GM12892 (cell line): ENCODE measurements at regions not wholly inside any gene's neighbourhood (a gene's known extent, or its start where the extent isn't known, plus 50 kb on each side); places are given as distances from the start of the nearest gene placed in this dataset.

ENCODE experiments used
- DNase-seq: peaks from one replicate; pipeline ENCODE4 v3.0.0; 2011; ENCODE audit not compliant: insufficient read length
- FAIRE-seq: peaks from 2 replicates; lab custom pipeline; 2011; peaks lifted over from hg19 to GRCh38; lab: Jason Lieb, UNC
- POLR2A ChIP-seq: IDR thresholded peaks from 2 replicates; pipeline ENCODE4 v1.6.1; 2011; ENCODE audit warnings: low read depth, low read length, control low read depth
- POLR2AphosphoS5 ChIP-seq: IDR thresholded peaks from 2 replicates; pipeline ENCODE4 v1.6.1; 2011; ENCODE audit warnings: low read depth, low read length, control low read depth
- TAF1 ChIP-seq: IDR thresholded peaks from 2 replicates; pipeline ENCODE4 v1.6.1; 2011; ENCODE audit warnings: low read depth, mild to moderate bottlenecking, control low read depth, low read length, borderline replicate concordance

DNA sequence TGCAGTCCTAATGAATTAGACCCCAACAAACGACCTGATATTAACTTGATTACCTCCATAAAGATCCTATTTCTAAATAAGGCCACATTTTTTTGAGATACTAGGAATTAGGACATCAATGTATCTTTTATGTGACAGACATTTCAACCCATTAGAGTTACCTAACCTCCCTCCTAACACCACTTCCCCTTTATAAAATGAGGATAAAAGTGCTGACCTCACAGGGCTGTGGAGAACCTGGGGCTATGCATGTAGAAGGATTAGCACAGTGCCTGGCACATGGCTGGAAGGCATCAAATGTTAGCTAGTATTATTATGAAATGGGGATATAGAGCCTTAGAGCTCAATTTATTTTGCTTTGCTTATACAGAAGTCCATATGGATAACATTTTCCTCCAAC is 53.5 kb upstream of the LRRN1 start:
- FAIRE-seq: no peak
- TF ChIP-seq POLR2A (no peak), POLR2AphosphoS5 (no peak), TAF1 (no peak)
- no peak for DNase-seq

DNA sequence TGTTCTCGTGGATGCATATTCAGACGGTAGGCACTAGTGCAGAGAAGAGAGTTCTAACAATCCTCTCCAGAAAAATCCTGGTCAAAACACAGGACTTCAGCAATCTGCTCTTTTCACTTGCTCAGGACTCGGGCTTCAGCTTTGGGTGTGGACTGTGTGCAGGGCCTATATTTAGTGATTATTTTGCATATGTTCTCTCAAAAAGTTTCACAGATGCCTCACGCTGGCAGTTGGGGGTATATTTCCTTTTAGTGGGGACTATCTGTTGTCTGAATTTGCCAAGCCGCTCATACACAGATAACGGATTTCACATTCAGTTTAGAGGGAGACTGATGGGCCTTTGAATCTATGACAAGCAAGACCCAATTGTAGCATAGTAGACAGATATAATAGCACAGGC is 54.4 kb upstream of the LRRN1 start:
- FAIRE-seq (no peak), DNase-seq (no peak)

DNA sequence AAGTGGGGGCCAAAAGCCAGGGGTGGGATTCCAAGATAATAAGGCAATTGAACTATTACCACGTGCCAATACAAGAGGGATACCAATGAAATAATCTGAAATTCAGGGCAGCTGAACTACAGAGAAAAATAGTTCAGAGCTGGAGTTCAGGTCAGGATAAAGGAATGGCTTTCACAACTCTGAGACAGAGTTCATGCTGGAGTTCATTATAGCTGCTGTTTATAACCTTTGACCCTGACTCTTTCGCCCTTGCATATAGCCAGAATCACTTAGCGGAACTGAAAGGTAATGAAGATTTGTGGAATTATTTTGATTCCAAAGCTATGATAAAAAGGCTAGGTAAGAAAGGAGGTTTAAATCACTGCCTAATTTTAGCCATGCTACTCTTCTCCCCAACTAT is 55.5 kb upstream of the LRRN1 start:
- no peak for TF ChIP-seq TAF1
- TF ChIP-seq POLR2AphosphoS5: no peak
- DNase-seq (no peak), FAIRE-seq (no peak)

More for the DNA sequence above, 54.4 kb upstream of the LRRN1 start:
- TF ChIP-seq POLR2AphosphoS5 (no peak), TAF1 (no peak), POLR2A (no peak)

DNA sequence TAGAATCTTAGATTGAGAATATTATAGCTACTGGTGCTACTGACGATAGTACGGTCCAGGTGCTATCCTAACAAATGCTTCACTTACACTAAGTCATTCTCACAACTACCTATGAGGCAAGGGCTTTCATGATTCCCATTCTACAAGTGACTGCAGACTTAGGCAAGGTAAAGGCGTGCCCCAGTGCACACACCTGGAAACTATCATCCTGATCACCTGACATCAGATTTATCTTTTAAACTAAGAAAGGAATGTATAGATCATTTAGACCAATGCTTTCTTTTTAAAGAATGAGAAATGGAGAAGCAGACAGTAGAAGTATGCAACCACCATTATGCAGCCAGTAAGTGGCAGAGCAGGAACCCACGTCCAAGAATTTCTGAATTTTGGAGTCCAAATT is 59.2 kb upstream of the LRRN1 start:
- TF ChIP-seq TAF1 (no peak), POLR2A (no peak), POLR2AphosphoS5 (no peak)
- DNase-seq: no peak
- no peak for FAIRE-seq

DNA sequence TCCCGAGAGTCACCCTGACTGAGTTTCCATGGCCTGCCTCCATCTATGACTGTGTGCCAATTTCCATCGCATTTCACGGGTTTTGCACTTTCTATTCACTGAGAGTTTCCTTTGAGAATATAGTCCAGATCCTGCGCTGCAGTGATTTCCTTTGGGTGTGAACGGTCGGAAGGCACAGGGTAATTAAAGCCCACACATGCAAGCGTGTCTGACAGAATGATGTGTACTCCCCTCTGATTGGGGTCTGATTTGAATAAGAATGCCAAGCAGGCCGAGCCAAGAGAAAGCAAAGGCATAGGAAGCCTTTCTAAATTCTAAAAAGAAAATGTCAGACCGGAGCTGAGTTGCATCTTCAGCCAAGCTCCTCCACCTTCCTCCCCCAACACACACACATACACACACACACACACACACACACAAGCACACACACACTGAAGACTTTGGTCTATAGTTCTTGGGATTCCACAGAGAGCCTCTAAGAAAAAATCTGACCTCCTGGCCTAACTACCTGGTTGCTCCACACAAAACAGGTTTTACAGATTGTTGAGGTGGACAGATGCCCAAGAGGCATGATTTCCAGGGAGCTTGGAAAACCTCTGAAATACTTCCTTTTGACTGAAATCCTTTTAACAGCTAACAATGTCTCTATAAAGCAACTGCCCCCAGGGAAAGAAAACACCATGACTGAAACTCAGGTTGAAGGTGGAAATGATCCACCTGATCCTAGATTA is 59.7 kb upstream of the LRRN1 start:
- no peak for TF ChIP-seq POLR2A
- TF ChIP-seq POLR2AphosphoS5: no peak
- TF ChIP-seq TAF1: no peak
- no peak for DNase-seq
- FAIRE-seq: no peak

DNA sequence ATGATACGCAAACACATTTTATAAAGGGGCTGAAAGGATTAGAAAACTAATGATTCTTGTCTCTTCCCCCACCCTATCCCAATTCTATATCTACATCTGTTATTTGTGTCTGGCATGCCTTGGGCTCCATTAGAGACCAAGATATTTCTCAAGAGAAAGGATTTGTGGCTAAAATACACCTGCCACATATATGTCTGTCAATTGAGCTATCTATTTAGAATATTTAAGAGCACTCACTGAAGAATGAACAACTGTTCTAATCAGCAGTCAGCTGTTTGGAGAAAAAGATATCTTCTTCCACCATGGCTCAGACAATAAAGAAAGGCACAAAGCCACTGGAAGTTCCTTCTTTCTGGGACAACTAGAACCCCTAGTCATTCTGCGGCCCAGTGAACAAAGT is 61.7 kb upstream of the LRRN1 start:
- DNase-seq (no peak), FAIRE-seq (no peak)
- TF ChIP-seq POLR2A (no peak), POLR2AphosphoS5 (no peak), TAF1 (no peak)

DNA sequence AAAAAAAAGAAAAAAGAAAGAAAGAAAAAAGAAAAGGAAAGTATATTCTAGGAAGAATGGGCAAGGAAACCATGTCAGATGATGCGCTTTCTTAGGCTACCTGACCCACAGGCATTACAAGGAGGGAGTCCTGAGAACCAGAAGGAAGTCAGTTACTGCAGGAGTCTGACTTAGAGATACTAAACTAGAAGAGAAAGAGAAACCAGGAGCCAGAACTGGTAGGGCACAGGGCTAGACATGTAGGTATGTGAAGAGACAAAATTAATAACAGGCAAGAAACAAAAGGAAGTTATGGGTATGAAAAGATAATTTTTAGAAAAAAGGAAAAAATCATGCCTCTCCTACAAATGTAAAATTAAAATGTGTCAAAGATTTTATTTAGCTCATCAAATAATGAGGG is 63.3 kb upstream of the LRRN1 start:
- FAIRE-seq (no peak), DNase-seq (no peak)
- TF ChIP-seq TAF1 (no peak), POLR2AphosphoS5 (no peak), POLR2A (no peak)

DNA sequence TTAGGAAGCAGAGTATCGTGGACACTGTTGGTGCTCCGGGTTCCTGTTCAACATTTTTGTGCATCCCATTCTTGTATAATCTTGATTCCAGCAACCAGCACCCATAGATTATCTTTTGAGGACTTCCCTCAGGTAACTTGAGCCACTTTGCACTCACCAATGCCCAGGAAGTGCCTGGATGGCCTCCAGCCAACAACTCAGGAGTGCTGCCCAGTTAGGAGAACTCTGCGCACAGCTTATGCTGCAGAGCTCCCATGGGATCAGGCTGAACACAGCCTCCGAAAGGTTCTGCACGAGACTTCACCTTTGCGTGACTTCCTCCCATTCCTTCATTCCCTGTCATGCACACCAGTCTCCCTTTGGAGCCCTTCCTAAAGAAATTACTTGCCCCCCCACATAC is 64.3 kb upstream of the LRRN1 start:
- DNase-seq: no peak

DNA sequence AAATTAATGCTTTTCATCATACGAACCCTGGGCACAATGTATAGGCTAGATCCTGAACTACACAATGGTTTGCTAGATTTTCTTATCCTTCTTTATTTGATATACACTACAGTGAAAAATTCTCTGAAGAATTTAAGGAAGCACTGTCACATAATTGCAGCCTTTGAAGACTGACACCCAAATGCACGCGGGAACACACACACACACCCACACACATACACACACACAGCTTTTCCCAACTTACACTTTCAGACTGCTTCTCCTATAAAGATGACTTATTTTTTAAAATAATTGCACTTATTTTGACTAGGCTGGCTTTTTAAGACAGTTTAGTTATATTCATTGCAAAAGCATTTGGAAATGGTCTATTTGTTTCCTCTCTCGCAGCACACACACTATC is 70.0 kb upstream of the LRRN1 start:
- TF ChIP-seq TAF1: no peak
- TF ChIP-seq POLR2A: no peak
- no peak for TF ChIP-seq POLR2AphosphoS5
- no peak for DNase-seq
- no peak for FAIRE-seq

More for the DNA sequence above, 64.3 kb upstream of the LRRN1 start:
- FAIRE-seq: no peak
- no peak for TF ChIP-seq POLR2AphosphoS5
- no peak for TF ChIP-seq TAF1
- no peak for TF ChIP-seq POLR2A

DNA sequence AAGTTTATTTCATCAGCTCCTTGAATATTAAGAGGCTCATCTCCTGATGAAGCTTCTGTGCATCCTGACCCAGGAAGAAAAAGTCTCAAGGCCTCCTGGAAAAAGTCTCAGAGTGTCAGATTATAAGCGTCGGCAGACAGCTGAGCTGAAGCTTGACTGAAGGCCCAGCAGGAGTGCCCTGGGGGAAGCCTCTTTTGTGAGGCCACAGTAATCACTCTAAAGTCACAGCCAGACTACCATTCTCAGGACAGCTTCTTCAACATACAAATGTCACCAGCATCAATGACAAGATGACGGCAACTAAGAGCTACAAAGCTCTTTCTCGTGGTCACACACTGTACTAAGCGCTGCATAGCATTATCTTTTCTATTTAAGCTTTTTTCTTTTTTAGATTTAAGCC is 72.7 kb upstream of the LRRN1 start:
- FAIRE-seq (no peak), DNase-seq (no peak)
- no peak for TF ChIP-seq TAF1
- TF ChIP-seq POLR2A: no peak
- no peak for TF ChIP-seq POLR2AphosphoS5

DNA sequence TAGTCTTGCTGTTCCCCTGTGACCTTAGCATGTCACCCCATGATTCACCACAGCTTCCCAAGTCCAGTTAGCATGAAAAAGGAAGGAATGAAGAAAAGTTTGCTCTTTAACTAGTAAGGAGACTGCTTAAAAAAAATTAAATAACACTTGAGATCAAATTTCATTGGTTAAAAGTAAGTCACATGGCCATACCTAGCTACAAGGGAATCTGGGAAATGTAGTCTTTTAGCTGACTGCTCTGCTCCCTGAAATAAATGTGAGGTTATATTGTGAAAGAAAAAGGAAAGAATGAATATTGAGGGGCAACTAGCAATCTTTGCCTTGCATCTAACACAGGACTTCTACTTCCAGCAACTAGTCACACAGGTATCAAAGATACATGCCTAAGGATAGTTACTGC is 84.7 kb upstream of the LRRN1 start:
- FAIRE-seq (no peak), DNase-seq (no peak)
- TF ChIP-seq TAF1 (no peak), POLR2AphosphoS5 (no peak), POLR2A (no peak)

DNA sequence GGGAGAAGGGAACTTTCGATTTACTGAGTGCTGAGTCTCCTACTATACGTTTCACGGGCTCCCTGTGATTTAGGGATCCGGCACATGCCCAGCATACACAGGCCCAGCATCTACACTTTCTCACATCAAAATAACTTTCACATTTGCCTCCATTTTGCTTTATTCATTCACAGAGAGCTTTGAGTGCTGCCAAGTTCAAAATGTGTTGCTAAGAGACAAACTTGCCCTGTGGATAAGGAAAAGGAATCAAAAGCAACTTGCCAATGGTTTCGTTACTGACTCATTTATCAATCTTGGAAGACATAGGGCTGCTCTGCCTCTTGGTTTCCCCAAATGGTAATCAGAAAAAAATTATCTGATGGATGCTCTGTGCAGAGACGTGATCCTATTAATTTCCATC is 86.3 kb upstream of the LRRN1 start:
- DNase-seq: no peak
- TF ChIP-seq POLR2AphosphoS5: no peak
- no peak for TF ChIP-seq TAF1
- no peak for TF ChIP-seq POLR2A
- FAIRE-seq: no peak

DNA sequence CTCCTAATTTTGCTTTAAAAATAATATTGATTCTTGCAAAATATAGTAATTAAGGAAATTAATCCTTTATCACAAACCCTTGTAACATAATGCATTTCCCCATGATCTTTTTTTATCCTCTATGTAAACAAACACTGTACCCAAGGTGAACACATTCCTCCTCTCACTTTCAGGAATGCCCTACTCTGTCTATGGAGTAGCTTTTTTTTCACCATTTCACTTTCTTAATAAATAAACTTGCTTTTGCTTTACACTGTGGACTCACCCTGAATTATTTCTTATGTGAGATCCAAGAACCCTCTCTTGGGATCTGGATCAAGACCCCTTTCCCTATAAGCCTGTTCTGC is 90.5 kb upstream of the LRRN1 start:
- FAIRE-seq: no peak
- DNase-seq: no peak

DNA sequence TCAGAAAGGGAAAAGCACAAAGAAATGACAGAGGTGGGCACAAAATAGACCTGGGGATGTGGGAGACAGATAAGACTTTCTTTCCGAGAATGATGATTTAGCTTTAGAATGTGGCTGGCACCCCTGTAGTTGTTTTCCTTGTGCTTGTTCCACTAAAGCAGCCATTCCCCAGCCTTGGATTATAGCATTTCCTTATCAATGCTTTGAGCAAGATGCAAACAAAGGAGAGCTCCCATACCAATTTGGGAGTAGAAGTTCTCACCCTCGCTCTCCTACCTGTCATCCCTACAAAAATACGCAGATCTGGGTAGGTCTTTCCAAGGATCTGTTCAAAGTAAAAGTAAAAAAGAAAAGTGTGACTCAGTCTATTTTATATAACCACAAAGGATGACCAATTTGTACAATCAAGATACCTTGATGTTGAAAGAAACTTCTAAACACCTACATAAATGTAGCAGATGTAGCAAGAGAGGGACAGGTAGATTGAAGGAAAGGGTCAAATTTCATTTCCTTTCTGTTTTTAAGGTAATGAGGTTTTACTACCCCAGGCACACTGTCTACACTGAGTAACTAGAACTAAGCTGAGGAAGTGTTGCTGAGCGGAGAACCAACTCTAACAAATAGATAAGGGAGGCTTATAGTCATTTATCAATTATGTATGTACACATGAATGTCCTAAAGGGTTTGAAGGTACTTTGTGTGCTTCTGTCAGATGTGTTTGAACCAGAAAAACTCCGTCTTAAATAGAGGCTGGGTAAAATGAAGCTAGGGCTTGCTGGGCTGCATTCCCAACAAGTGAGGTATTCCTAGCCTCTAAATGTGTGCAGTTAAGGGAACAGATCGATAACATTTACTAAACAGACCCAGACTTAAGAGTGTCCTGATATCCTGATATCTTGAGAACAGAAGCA is 91.1 kb upstream of the LRRN1 start:
- no peak for TF ChIP-seq POLR2AphosphoS5
- TF ChIP-seq TAF1: no peak
- no peak for TF ChIP-seq POLR2A
- FAIRE-seq: no peak
- no peak for DNase-seq

More for the DNA sequence above, 90.5 kb upstream of the LRRN1 start:
- TF ChIP-seq POLR2A (no peak), TAF1 (no peak)
